ENCODE measurements at regions not wholly inside any gene's neighbourhood (a gene's known extent, or its start where the extent isn't known, plus 50 kb on each side); places are given as distances from the start of the nearest gene placed in this dataset.

DNA sequence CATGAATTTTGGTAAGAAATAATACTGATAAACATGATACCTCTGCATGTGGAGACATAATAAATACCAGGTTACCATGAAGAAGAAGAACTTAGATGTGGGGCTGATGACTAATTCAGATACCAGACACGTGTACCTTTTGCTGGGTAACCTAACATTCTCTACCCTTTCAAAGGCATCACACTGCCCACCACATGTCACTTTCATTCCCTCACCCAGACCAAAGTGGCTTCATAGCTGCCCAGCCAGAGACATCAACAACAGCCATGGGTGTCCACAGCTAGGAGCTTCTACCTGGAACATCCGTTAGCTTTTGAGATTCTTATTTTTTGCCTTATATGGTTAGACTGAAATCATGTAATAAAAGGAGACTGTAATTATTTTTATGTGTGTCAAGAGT lies 396.8 kb downstream of the MED10 start:
- TF ChIP-seq, protein P1, sequence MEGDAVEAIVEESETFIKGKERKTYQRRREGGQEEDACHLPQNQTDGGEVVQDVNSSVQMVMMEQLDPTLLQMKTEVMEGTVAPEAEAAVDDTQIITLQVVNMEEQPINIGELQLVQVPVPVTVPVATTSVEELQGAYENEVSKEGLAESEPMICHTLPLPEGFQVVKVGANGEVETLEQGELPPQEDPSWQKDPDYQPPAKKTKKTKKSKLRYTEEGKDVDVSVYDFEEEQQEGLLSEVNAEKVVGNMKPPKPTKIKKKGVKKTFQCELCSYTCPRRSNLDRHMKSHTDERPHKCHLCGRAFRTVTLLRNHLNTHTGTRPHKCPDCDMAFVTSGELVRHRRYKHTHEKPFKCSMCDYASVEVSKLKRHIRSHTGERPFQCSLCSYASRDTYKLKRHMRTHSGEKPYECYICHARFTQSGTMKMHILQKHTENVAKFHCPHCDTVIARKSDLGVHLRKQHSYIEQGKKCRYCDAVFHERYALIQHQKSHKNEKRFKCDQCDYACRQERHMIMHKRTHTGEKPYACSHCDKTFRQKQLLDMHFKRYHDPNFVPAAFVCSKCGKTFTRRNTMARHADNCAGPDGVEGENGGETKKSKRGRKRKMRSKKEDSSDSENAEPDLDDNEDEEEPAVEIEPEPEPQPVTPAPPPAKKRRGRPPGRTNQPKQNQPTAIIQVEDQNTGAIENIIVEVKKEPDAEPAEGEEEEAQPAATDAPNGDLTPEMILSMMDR (IDR thresholded peaks at IDR 0.05; ENCODE audit: insufficient read depth, low read depth, low read length): no peak
- no peak for TF ChIP-seq EZH2 (IDR thresholded peaks at IDR 0.05; ENCODE audit: insufficient read depth, low read length)
